Middle frontal gyrus (tissue), 1 donor: ENCODE measurements at regions not wholly inside any gene's neighbourhood (a gene's known extent, or its start where the extent isn't known, plus 50 kb on each side); places are given as distances from the start of the nearest gene placed in this dataset.
"Not testable (repeated sequence)": the region's sequence is repeated elsewhere in the genome, so short reads cannot be mapped to it uniquely, and the experiment has no call there.

ENCODE experiments used
- DNase-seq: peaks from one replicate; pipeline ENCODE4 v3.0.0-alpha.2; 2015; ENCODE audit warnings: low spot score; ENCODE audit errors: extremely low spot score

- DNase-seq: not testable (repeated sequence)
Observed at GRCh38 chr13:52565324-52565723, 76.9 kb upstream of the HNRNPA1L2 start.

- DNase-seq: peak; percentile 4
Observed at GRCh38 chr13:52569904-52570602, 72.2 kb upstream of the HNRNPA1L2 start.

GRCh38 chr13:52571163-52571562 lies 71.1 kb upstream of the HNRNPA1L2 start:
- DNase-seq: not testable (repeated sequence)

- not testable (repeated sequence) for DNase-seq
Observed at GRCh38 chr13:52582962-52583361, 59.3 kb upstream of the HNRNPA1L2 start.
